Activated CD4-positive, alpha-beta T cell treated with anti-CD3 and anti-CD28 coated beads, Interleukin-10, Interleukin-2, amounts not matched to agents 100 ng/mL and 50 ng/mL, durations not matched to agents 16 hours and 8 hours (primary cell): ENCODE measurements at regions not wholly inside any gene's neighbourhood (a gene's known extent, or its start where the extent isn't known, plus 50 kb on each side); places are given as distances from the start of the nearest gene placed in this dataset.

Experiments used
- DNase-seq: peaks from one replicate; pipeline ENCODE4 v3.0.0-alpha.2; 2020

DNA sequence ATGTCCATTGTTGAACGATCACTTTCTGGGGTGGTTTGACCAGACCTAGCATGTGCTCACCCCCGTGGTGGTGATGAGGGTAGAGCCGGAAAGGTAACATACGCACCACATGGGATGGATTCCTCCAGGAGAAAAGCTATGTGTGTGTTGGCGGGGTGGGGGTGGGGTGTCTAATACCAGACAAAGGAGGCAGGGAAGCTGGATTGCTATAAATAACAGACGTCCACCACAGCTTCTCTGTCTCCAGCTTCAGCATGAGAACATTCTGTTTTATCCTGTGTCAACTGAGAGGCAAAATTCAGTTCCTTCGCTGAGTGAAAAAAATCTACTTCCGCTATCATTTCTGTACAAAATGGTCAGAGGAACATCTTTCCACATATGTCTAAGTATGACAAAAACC lies 151.0 kb downstream of the PCSK1 start:
- no peak for DNase-seq

DNA sequence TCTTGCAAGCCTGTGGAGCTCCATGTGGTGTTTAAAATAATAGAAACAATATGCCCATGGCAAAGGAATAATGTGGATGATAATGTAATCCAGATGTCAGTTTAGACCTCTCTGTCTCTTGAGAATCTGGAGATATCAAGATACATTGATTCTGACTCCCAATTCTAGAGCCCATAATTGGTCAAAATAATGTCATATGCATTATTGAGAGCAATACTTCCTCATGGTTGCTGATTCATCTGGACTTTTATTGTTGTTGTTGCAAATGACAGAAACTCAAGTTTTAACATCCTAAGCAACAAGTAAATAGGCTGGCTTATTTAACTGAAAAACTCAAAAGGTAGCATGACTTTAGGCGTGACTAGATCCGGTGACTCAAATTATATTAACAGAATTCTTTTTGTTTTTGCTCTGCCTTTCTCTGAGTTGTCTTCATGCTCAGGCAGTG lies 152.1 kb downstream of the PCSK1 start:
- peak; percentile 74 for DNase-seq

DNA sequence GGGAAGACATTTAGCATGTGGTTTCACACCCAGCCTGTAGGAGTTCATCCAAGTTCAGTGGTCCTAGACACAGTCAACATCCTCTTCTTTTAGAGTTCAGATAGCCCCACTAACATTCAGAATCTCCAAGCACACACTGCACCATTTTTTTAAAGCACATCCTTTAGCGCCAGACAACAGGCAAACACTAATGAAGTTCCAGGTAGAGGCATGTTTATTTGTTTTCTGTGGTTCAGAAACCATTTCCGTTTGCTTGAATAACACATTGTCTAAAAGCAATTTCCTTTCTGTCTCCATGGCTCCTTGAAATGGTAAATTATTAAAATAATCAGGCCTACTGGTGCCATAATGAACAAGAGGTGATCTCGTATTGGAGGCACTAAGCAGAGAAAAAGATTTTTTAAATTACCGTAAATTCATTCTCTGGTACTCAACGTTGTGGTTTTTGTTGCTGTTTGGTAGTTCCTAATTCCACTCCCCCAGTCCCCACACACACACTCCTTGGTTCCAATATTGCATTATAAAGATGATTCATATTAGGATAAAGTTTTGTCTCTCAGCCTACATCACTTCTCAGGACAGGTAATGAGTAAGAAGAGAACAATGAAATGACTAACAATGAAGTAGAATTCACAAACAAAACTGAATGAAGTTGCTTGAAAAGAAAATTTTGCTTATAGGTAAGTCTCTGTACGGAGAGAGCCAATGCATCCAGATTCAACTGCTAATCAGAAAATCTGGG lies 153.1 kb downstream of the PCSK1 start:
- DNase-seq, result peak; percentile 91

DNA sequence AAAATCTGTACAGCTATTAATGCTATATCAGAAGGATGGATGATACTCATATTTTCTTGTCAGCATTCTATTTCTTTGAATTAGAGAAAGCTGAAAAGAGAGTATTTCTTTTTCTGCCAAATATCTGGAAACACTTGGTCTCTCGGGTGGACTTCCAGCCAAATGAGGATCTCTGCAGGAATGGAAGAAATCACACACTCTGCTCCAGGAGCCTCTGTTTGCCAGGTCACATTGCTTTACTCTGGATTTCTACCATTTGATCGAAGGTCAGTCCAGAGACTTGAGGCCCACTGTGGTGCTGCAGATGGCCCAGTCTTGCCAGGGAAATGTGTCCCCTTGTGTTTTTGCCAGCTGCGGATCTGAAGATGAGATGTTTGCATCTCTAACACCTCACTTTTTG lies 154.1 kb downstream of the PCSK1 start:
- no peak for DNase-seq

DNA sequence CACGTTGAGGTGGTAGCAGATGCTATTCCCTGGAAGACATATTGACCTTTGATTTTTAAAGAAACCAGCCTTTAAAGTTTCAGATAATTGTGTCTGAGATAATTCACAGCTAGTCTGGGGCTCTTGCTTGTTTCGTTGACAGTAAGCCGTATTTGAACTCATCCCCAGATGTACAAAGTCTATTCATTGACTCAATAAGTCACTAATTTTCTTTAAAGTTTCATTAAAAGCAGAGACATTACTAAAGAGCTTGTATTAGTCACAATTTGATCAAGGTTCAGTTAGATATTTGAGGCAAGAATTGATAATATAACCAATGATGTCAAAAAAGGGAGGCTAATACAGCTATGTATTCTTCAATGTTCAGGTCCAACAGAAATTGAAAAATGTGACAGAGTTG lies 158.0 kb downstream of the PCSK1 start:
- DNase-seq, result no peak

DNA sequence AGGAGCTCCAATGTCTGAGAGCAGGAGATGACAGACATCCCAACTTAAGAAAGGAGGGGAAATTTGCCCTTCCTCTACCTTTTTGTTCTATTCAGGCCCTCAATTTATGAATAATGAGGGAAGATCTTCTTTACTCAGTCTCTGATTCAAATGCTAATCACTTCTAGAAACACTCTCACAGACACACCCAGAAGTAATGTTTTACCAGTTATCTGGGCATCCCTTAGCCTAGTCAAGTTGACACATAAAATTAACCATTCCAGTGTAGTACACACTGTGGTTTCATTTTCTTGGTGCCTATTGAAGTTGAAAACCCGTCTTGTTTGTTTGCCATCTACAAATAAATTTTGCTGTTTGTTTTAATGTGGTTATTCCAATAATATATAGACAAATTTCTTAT lies 167.6 kb downstream of the PCSK1 start:
- no peak for DNase-seq

DNA sequence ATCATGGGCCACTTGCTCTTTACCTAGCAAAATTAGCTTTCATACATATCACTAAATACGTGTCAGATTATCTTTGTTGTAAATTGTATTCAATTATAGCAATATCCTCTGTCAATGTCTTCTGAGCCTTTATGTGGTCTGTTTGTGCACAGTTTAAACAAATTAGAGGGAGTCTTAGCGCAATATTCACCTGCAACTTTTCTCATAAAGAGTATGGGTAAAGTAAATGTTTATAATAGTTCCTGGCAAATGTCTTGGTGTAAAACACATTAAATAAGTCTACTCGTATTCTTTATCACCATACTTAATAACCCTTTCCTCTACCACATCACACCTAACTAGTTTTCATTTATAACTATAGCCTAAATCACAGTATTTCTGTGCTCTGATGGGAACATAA lies 169.0 kb downstream of the PCSK1 start:
- no peak for DNase-seq

DNA sequence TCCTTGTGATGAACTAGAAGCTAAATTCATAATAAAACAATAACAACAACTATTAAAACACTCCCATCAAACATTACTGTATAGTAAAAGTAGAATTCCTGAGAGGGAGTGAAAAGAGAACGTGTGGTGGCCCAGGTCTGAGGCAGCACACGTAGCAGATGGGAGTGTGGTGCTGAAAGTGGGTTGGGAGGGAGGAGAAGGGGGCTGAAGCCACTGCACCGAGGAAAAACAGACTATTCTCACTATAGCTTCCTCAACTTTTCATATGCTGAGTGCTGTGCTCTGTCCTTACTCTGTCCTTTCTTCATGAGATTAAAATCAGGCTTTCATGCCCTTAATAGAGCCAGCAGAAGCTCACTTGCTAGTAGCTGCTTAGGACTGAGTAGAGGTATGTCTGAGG lies 170.9 kb downstream of the PCSK1 start:
- no peak for DNase-seq

DNA sequence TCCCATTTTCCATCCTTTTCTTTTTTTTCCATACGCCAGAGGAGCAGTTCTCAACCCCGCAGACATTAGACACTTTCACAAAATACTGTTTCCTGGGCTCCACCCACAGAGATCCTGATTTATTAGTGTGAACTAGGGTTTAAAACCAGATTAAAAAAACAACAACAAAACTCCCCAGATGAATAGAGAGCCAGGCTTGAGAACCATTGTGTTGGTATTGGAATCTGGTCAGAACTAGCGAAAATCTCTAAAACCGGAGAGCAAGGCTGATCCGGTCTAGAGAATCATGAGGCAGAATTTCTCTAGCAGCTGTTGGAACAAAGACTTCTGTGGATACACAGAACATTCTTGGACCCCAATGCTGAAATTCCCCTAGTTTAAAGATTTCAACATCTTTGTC lies 173.0 kb downstream of the PCSK1 start:
- DNase-seq, result no peak

DNA sequence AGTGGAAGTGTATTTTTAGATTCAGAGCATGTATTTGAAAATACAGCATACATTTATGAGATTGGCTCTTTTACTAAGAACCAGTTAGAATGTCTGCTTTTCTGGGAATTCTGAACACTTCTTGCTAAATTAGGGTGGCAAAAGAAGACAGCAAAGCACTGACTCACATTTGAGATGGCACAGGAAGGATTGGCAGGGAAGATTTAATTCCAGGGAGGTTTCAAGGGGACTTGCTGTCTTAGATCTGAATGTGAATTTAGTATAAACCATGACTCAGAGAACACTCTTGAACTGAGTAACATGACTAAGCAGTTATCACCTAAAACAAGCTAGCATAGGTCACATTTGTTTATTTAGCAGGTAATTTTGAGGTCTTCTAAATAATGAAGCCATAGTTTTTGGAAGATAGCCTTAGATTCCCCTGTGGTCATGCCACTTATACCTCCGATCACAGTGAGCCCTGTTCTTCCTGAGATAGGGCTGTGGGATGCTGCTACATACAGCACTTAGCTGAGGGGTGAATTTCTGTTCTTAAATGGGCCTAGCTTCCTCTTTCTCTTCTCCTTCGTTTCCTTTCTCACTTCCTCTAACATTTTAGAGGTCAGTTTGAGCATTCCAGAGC lies 173.8 kb downstream of the PCSK1 start:
- peak; percentile 50 for DNase-seq

DNA sequence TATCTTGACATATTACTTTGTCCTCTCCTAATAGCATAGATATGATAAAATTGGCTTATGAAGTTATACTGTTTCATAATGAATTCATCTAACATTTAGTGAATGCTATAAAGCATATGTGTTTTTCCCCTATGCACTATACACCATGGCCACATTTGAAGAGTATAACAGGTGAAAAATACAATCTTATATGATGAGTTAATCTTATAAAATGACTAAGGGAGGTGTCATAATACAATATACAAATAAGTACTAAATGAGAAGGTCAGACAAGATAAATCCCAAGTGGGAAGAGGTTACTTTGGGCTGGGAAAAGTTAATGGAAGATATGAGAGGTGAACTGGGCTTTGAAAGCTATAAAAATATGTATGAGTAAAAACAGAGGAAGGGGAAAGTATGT lies 174.4 kb downstream of the PCSK1 start:
- no peak for DNase-seq

DNA sequence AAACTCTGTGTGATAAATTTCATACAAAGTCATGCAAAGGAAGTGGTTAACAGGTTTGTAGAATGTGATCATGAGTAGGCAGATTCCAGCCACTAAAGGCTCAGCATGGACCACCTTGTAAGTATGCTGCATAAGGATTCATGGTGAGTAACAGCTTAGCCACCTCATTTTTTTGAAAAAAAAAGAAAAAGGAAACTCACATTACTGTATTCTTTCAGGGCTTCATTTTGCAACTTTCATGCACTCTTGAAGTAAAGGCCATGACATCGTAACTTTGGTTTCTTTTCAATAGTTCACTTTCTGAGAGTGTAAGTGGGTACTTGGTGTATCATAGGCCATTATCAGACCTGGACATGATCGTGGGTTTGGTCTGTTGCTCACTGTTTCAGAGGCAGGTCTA lies 175.1 kb downstream of the PCSK1 start:
- peak; percentile 46 for DNase-seq

DNA sequence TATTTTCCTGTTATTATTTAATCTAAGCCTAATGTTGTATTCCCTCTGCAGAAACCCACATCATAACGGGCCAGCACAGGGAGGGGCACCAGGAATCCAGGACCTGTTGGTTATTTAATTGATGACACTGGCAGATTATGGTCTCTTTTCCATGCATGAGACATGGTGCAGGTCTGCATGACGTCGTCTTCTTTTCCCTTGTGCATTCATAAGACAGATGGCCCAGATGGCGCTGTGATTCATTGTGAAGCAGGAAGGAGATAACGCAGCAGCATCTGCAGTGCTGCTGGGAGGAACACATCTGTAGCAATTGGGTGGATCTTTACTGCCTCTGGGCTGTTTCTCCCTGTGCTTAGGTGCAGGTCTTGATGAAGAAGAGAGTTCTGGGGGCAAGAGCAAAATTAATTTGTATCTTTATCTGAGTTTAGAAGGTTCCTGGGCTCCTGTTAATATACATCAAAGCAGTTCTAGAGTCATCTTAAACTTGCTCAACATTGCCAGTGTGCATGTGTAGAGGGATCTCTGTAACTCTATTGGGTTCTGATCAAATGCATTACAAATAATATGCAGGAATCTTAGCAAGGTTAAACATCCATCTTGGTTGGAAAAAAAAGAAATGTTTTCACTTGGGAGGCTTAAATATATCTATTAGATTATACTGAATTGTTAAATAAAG lies 176.1 kb downstream of the PCSK1 start:
- peak; percentile 58 for DNase-seq

DNA sequence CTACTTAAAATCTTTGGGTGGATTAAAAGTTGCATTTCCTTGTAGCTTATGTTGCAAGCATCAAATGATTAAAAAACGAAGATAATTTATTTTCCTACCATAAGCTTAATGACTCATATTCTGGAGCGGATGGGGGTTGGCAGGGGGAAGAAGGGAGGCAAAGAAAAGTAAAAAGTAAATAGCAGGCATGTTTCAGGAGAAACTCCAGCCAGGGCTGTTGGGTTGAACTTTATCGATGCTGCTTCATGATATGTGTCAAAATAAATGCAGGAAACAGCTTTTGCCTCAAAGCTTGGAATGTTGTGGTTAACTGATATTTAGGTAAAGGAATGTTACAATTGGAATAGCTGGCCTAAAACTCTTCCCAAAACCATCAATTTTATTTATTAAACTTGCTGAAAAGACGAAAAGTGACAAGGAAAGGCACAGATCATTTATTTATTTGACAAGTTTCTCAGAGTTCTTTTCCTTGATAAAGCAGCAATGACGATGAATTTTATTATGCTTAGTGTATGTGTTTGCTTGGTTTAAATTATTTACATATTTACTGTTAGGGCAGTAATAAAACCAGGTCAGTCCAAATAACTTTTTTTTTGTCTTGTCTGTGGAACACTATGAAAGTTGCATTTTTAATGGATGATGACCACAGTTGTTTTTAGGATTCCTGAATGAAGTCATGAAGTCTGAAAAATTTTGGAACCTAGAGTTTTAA lies 177.9 kb downstream of the PCSK1 start:
- no peak for DNase-seq

DNA sequence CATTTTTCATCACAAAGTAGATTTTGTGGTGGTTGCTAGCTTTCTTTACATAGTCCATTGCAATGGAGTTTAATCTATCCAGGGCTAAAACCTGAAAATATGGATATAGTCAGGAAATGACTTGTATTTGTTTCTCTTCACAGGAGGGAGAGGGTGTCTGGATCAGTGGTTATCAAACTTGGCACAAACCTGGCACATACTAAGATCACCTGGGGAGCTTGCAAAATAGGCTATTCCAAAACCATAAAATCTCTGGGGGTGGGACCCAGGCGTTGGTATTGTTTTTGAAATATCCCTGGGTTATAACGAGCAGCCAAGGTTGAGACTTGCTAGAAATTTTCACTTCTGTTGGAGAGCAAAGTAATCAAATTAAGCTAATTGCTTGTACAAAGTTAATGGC lies 179.9 kb downstream of the PCSK1 start:
- DNase-seq, result no peak

DNA sequence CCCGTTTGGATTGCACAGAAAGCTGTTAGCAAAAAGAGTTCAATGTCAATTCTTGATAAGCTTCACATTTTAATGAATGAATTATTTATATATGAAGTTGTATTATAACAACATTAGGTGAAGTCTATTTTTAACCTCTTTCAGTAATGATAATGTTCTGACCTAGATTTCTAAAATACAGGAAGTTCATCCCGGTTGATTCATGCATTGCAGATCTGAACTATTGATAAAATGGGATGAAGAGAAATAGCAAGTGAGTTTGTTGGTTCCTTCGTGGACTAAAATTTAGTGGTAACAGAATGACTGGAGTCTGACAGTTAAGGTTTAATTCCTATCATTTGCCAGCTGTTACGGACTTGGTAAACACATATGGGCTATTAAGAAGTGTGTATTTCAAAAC lies 180.5 kb downstream of the PCSK1 start:
- DNase-seq, result no peak

DNA sequence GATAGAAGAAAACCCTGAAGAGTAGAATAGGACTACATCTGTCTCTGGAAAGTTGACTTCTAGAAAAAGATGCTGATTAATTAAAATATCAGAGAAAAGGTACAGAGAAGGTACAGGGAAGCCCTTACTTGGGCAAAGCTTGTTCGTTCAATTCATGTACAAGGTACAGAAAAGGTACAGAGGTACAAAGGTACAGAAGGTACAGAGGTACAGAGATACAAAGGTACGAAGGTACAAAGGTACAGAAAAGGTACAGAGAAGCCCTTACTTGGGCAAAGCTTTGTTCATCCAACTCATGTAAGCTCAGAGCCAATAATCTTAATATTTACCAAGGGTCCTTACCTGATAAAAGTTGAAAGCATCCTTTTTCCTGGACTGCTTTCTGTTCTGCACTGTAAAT lies 182.3 kb downstream of the PCSK1 start:
- DNase-seq, result no peak

DNA sequence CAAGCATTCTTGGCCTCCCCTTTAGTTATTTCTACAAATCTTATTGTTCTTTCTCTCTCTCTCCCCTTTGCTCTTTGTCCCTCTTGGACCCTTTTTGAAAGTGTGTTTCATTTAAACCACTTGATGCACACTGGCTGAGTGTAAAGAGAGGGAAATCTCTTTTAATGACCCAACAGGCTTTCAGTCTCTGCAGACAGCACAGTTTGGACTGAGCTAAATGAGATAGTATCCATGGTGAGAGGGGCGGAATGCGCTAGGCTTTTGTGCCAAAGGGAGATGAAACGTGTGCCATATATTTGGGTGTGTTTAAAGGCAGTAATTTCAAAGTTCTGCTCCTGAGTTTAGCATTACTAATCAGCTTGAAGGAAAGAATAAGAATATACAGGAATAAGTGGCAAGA lies 184.9 kb downstream of the PCSK1 start:
- no peak for DNase-seq

DNA sequence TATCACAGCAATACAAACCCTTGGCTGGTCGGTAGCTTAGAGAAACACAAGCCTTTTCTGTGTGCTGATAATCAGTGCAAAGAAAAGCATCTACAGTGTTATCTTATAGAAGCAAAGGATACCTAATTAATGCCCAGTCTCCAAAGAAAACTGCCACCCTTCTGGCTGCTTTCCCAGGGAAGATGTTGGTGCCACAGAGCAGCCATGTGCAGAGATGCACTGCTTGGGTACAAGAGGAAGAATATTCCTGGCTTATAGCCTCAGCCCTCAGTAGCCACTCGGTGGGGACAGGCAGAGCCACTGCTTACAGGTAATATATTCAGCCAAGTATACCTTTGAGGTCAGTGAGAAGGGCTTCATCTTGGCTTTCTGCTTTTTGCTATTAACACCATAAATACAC lies 185.3 kb downstream of the PCSK1 start:
- no peak for DNase-seq

DNA sequence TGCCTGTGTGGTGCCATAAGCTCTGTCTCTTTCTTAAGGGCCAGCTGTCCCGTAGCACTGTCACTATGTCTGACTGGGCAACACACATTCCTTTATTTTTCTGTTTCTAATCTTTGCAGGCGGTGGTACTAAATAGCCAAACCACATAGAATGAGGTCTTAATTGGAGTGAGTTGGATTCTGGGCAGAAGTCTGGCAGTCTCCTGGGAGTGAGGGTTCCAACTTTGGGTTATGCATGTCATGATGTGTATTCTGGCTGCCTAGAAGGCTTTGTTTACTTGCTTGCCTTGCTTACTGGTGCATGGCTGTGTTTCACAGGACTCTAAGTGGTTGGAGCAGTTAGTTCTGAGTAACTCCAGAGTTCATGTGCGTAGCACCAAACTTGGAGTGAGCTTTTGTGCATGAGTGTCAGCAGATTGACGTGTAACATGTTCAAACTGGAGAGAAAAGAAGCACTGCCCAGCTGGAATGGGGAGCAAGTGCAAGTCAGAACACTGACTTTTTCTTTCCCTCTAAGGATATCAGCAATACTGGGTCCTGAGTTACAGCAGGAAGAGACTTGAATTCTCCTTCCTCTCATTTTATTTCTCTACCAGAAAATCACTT lies 185.8 kb downstream of the PCSK1 start:
- DNase-seq, result no peak

DNA sequence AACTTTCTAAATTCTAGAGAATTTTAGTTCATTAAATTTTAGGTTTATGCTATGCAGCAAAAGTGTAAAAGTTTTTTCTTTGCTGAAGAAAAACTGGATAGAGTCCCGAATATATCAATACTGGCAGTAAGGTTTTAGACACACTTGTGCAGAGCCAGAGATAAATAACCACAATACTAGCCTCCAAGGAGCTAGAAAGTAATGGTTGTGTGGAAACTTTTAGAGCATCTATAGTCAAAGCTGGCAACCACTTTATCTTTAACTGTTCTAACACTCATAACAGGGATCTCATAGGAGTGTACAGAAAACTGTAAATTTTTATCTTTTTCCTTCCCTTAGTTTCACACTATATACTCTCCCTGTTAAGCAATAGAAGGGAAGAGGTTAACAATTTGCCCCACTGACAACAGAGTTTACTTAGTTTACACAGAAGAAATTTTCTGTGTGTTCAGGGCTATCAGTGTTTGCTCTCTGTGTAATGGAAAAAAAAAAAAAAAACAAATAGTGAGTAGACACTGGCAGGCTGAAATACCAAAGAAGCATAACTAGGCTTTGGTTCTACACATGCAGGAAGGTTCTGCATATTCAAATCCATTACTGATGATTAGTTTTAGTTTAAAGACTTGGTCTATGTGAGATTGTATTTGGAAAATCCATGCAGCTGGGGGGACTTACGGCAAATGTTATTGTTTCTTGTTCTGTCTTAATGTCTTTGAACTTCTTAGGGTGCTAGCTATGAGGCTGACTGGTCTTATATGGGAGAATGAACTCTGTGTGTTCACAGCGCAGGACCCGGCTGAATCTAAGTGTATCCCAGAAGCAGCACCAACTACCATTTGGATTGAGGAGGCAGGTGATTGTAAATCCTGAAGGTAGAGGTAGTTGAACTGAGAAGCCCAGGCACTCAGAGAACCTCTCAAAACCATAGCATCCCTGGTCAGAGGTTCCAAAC lies 187.6 kb downstream of the PCSK1 start:
- no peak for DNase-seq

DNA sequence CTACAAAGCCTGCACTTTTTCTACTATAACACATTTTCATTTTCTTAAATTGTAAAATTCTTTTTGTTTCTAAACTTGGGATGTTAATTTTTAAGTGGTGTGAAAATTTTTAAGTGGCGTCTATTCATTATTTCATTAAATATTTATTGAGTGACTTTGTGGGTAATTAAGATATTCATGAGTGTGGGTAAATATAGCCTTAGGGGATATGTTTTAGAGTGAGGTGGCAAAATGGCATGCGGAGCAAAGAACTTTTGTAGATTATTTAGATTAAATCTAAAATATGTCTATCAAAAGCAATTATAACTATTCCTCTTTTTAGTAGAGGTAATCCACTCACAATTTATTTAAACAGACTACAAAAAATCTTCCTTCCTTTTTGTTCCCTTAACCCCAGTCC lies 188.4 kb downstream of the PCSK1 start:
- DNase-seq, result no peak
